ENCODE measurements at regions not wholly inside any gene's neighbourhood (a gene's known extent, or its start where the extent isn't known, plus 50 kb on each side); places are given as distances from the start of the nearest gene placed in this dataset.

DNA sequence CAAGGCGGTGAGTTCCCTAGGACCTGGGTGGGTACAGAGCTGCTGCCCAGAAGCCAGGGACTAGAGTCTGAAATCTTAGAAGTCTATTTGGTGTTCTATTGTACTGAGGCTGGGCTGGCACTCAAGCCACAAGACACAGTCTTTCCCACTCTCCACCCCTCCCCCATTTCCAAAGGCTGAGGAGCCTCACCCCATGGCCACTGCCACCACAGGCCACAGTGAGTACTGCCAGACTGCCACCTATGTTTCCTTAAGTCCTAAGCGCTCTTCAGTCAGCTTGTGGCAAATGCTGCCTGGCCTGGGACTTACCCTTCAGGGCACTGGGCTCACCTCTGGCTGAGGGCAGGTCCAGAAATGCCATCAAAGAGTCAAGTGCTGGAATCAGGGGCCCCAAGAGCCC, 469.3 kb downstream of the HAO1 start:
- no peak for DNase-seq (ENCODE audit: low spot score in 2 of 2)
- TF ChIP-seq EP300 (IDR thresholded peaks at IDR 0.05) = no peak
- TF ChIP-seq, protein P1, sequence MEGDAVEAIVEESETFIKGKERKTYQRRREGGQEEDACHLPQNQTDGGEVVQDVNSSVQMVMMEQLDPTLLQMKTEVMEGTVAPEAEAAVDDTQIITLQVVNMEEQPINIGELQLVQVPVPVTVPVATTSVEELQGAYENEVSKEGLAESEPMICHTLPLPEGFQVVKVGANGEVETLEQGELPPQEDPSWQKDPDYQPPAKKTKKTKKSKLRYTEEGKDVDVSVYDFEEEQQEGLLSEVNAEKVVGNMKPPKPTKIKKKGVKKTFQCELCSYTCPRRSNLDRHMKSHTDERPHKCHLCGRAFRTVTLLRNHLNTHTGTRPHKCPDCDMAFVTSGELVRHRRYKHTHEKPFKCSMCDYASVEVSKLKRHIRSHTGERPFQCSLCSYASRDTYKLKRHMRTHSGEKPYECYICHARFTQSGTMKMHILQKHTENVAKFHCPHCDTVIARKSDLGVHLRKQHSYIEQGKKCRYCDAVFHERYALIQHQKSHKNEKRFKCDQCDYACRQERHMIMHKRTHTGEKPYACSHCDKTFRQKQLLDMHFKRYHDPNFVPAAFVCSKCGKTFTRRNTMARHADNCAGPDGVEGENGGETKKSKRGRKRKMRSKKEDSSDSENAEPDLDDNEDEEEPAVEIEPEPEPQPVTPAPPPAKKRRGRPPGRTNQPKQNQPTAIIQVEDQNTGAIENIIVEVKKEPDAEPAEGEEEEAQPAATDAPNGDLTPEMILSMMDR (IDR thresholded peaks at IDR 0.05) = no peak
- no peak for TF ChIP-seq POLR2A (IDR thresholded peaks at IDR 0.05)
- WGBS, 2 donors = 88% methylated on average over 2 of the region's 2 CpGs

GRCh38 chr20:7490288-7490687, 450.0 kb downstream of the HAO1 start:
- Histone ChIP-seq H3K27me3 (no peaks in the 10 kb centered on the region), H3K36me3 (no peaks in the 10 kb centered on the region), H3K4me1 (no peaks in the 10 kb centered on the region), H3K4me3 (no peak overlapping the region), H3K9me3 (peaks cover 0 to 5% (median 0%) of the 10 kb centered on the region in 4 donors), H3K27ac (no peak overlapping the region)
- TF ChIP-seq, protein P1 (IDR thresholded peaks at IDR 0.05) = no peak
- TF ChIP-seq POLR2A (IDR thresholded peaks at IDR 0.05) = no peak
- no peak for TF ChIP-seq EP300 (IDR thresholded peaks at IDR 0.05)
- no peak for DNase-seq (ENCODE audit: low spot score in 2 of 2)

More for the DNA sequence above, 469.3 kb downstream of the HAO1 start:
- Histone ChIP-seq H3K4me1 (no peaks in the 10 kb centered on the region), H3K27ac (no peak overlapping the region), H3K9me3 (no peaks in the 10 kb centered on the region), H3K36me3 (no peaks in the 10 kb centered on the region), H3K4me3 (no peak overlapping the region), H3K27me3 (no peaks in the 10 kb centered on the region)

DNA sequence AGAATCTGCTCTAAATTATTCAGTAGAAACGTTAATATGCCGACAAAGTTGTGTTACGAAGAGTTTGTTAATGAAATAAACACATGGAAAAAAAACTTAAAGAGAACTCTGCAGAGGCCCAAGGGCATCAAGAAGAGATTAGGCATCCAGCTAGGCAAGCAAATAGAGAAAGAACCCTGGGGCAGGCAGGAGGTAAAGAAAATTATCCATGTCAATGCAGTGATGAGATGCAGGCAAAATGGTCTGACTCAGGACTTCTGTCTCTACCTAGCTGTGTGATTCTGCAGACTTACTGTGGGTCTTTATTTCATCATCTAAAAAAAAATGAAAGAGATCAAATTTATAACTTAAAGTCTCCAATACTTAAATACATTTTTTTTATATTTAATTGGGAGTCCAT, 448.0 kb downstream of the HAO1 start:
- TF ChIP-seq POLR2A (IDR thresholded peaks at IDR 0.05) = no peak
- TF ChIP-seq, protein P1 (IDR thresholded peaks at IDR 0.05) = no peak
- no peak for TF ChIP-seq EP300 (IDR thresholded peaks at IDR 0.05)
- Histone ChIP-seq H3K36me3 (no peaks in the 10 kb centered on the region), H3K4me1 (no peaks in the 10 kb centered on the region), H3K4me3 (no peak overlapping the region), H3K27ac (no peak overlapping the region), H3K9me3 (peaks cover 0 to 5% (median 0%) of the 10 kb centered on the region in 4 donors), H3K27me3 (no peaks in the 10 kb centered on the region)
- 72 to 82% methylated on average over 3 of the region's 3 CpGs for WGBS, 2 donors
- no peak for DNase-seq (ENCODE audit: low spot score in 2 of 2)

DNA sequence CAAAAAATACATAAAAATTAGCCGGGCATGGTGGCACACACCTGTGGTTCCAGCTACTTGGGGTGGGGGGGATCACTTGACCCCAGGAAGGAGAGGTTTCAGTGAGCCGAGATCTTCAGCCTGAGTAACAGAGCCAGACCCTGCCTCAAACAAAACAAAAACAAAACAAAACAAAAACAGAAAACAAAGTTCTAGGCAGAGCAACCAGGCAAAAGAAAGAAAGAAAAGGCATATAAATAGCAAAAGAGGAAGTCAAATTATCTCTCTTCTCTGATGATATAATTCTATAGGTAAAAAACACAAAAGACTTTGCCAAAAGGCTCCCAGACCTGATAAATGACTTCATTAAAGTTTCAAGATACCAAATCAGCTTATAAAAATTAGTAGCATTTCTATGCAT, 446.9 kb downstream of the HAO1 start:
- 82 to 86% methylated on average over 2 of the region's 2 CpGs for WGBS, 2 donors
- H3K27me3 ChIP-seq = no peaks in the 10 kb centered on the region
- TF ChIP-seq EP300 (IDR thresholded peaks at IDR 0.05) = no peak
- no peak for TF ChIP-seq POLR2A (IDR thresholded peaks at IDR 0.05)
- TF ChIP-seq, protein P1 (IDR thresholded peaks at IDR 0.05) = no peak

GRCh38 chr20:7496394-7496991, 443.8 kb downstream of the HAO1 start:
- TF ChIP-seq, protein P1 (IDR thresholded peaks at IDR 0.05) = no peak
- TF ChIP-seq EP300 (IDR thresholded peaks at IDR 0.05) (no peak), POLR2A (IDR thresholded peaks at IDR 0.05) (no peak)
- WGBS, 2 donors = 49 to 54% methylated on average over 4 of the region's 4 CpGs
- no peaks in the 10 kb centered on the region for H3K27me3 ChIP-seq
- H3K27ac ChIP-seq = no peak overlapping the region
- H3K4me1 ChIP-seq = no peaks in the 10 kb centered on the region
- no peak for DNase-seq (ENCODE audit: low spot score in 2 of 2)
- no peaks in the 10 kb centered on the region for H3K36me3 ChIP-seq
- H3K9me3 ChIP-seq = peaks cover 0 to 5% (median 0%) of the 10 kb centered on the region in 4 donors
- no peak overlapping the region for H3K4me3 ChIP-seq

More for the DNA sequence above, 446.9 kb downstream of the HAO1 start:
- peaks cover 0 to 5% (median 0%) of the 10 kb centered on the region in 4 donors for H3K9me3 ChIP-seq
- no peak overlapping the region for H3K27ac ChIP-seq
- no peaks in the 10 kb centered on the region for H3K36me3 ChIP-seq
- no peak overlapping the region for H3K4me3 ChIP-seq
- DNase-seq (ENCODE audit: low spot score in 2 of 2) = no peak
- H3K4me1 ChIP-seq = no peaks in the 10 kb centered on the region

Data from tibial nerve (tissue), 4 donors.